IMR-90 (cell line): ENCODE measurements at regions not wholly inside any gene's neighbourhood (a gene's known extent, or its start where the extent isn't known, plus 50 kb on each side); places are given as distances from the start of the nearest gene placed in this dataset.

Source experiments
- ATAC-seq: fragments of 200-7000 bp; cut with Tn5 transposase; 2 replicates; pipeline ENCODE4 v1.9.1; 2020; ENCODE audit warnings: low read depth, mild to moderate bottlenecking, moderate library complexity
- BruUV-seq: library from RNA; stranded (reverse); fragments of 400-500 nt; replicated peaks from 2 replicates; lab custom pipeline; 2021; lab: Mats Ljungman, UMichigan
- CTCF ChIA-PET: fragments of 300-600 bp; formaldehyde crosslinking; extraction: SDS; loops from one replicate; lab custom pipeline; 2021; ENCODE audit warnings: antibody characterized with exemption; lab: Yijun Ruan, JAX
- POLR2A ChIA-PET: fragments of 300-600 bp; sonication (Branson Sonifier 250); formaldehyde crosslinking; loops from one replicate; lab custom pipeline; 2022; ENCODE audit warnings: antibody characterized with exemption; ENCODE audit not compliant: unreplicated experiment; lab: Charles Lee
- DNase-seq: peaks from one replicate; pipeline ENCODE4 v3.0.0; 2013
- H2AFZ ChIP-seq: replicated peaks from 2 replicates; pipeline ENCODE3; 2013; ENCODE audit warnings: low read length, mild to moderate bottlenecking; ENCODE audit not compliant: poor library complexity
- H2AK5ac ChIP-seq: 2 replicates; pipeline ENCODE4 v1.6.1; 2013; ENCODE audit warnings: low read depth, low read length, inconsistent platforms
- H2AK9ac ChIP-seq: replicated peaks from 2 replicates; pipeline ENCODE3; 2013; ENCODE audit warnings: mild to moderate bottlenecking, low read depth, low read length, moderate library complexity; ENCODE audit not compliant: poor library complexity
- H2BK120ac ChIP-seq: 2 replicates; pipeline ENCODE4 v1.6.1; 2013; ENCODE audit warnings: low read depth, low read length, inconsistent platforms
- H2BK15ac ChIP-seq: 3 replicates; pipeline ENCODE4 v1.6.1; 2013; ENCODE audit warnings: low read depth, low read length, inconsistent platforms
- H2BK20ac ChIP-seq: 2 replicates; pipeline ENCODE4 v1.6.1; 2013; ENCODE audit warnings: low read depth, mild to moderate bottlenecking, inconsistent platforms, low read length, moderate library complexity
- H2BK5ac ChIP-seq: 2 replicates; pipeline ENCODE4 v1.6.1; 2013; ENCODE audit warnings: mild to moderate bottlenecking, low read depth, low read length, inconsistent platforms; ENCODE audit not compliant: poor library complexity, severe bottlenecking
- H3K14ac ChIP-seq: replicated peaks from 2 replicates; pipeline ENCODE4 v1.6.1; 2013; ENCODE audit warnings: low read depth, low read length, inconsistent platforms
- H3K18ac ChIP-seq: 2 replicates; pipeline ENCODE4 v1.6.1; 2013; ENCODE audit warnings: low read depth, low read length, control low read depth
- H3K23ac ChIP-seq: 2 replicates; pipeline ENCODE4 v1.6.1; 2013; ENCODE audit warnings: low read depth, low read length, inconsistent platforms
- H3K27ac ChIP-seq: 2 replicates; pipeline ENCODE4 v1.5.1; 2013; ENCODE audit warnings: mild to moderate bottlenecking, control low read depth, low read length; ENCODE audit not compliant: insufficient read depth
- H3K27me3 ChIP-seq: 2 replicates; pipeline ENCODE4 v1.6.1; 2013; ENCODE audit warnings: low read length; ENCODE audit not compliant: control insufficient read depth, insufficient read depth
- H3K36me3 ChIP-seq: 2 replicates; pipeline ENCODE4 v1.6.1; 2013; ENCODE audit warnings: low read length, mixed read lengths; ENCODE audit not compliant: control insufficient read depth, insufficient read depth
- H3K4ac ChIP-seq: 2 replicates; pipeline ENCODE4 v1.6.1; 2013; ENCODE audit warnings: low read depth, low read length, inconsistent platforms
- H3K4me1 ChIP-seq: 2 replicates; pipeline ENCODE4 v1.6.1; 2013; ENCODE audit warnings: low read length, mixed read lengths; ENCODE audit not compliant: control insufficient read depth, insufficient read depth
- H3K4me2 ChIP-seq: 2 replicates; pipeline ENCODE4 v1.6.1; 2013; ENCODE audit warnings: low read depth, mild to moderate bottlenecking, control low read depth, low read length, moderate library complexity
- H3K4me3 ChIP-seq: 2 replicates; pipeline ENCODE4 v1.5.1; 2013; ENCODE audit warnings: low read depth, mild to moderate bottlenecking, control low read depth, low read length, moderate library complexity; ENCODE audit not compliant: insufficient read depth
- H3K56ac ChIP-seq: 2 replicates; pipeline ENCODE4 v1.6.1; 2013; ENCODE audit warnings: low read length, inconsistent platforms; ENCODE audit not compliant: insufficient read depth; ENCODE audit errors: extremely low read depth
- H3K79me1 ChIP-seq, 2 experiments: 2 replicates each; pipeline ENCODE4 v1.6.1; 2013; ENCODE audit warnings: low read length in 2 of 2, inconsistent platforms in 1 of 2, low read depth in 1 of 2
- H3K9ac ChIP-seq: 2 replicates; pipeline ENCODE4 v1.6.1; 2013; ENCODE audit warnings: low read depth, low read length, control low read depth
- H3K9me1 ChIP-seq: 2 replicates; pipeline ENCODE4 v1.6.1; 2013; ENCODE audit warnings: low read length, inconsistent platforms; ENCODE audit not compliant: insufficient read depth
- H3K9me3 ChIP-seq: 2 replicates; pipeline ENCODE4 v1.6.1; 2013; ENCODE audit warnings: low read length; ENCODE audit not compliant: control insufficient read depth, insufficient read depth
- H4K20me1 ChIP-seq: 2 replicates; pipeline ENCODE4 v1.6.1; 2013; ENCODE audit warnings: low read length, inconsistent platforms; ENCODE audit not compliant: insufficient read depth
- H4K5ac ChIP-seq: 2 replicates; pipeline ENCODE4 v1.6.1; 2013; ENCODE audit warnings: mild to moderate bottlenecking, low read depth, low read length, control low read depth
- H4K8ac ChIP-seq, 2 experiments: 2 replicates each; pipeline ENCODE4 v1.6.1; 2013; ENCODE audit warnings: low read depth in 2 of 2, low read length in 2 of 2, control low read depth in 1 of 2, inconsistent platforms in 1 of 2
- H4K91ac ChIP-seq: 2 replicates; pipeline ENCODE4 v1.6.1; 2013; ENCODE audit warnings: low read depth, low read length, inconsistent platforms; ENCODE audit not compliant: insufficient read depth
- BHLHE40 ChIP-seq: fragments of 150-350 bp; IDR thresholded peaks from 2 replicates; pipeline ENCODE4 v1.6.1; 2016; ENCODE audit warnings: mild to moderate bottlenecking, low read depth, low read length
- CEBPB ChIP-seq: IDR thresholded peaks from 2 replicates; pipeline ENCODE4 v1.6.1; 2012; ENCODE audit warnings: low read depth, low read length, improper control_type of control experiment
- CHD1 ChIP-seq: IDR thresholded peaks from 2 replicates; pipeline ENCODE4 v1.6.1; 2012; ENCODE audit warnings: low read depth, low read length, improper control_type of control experiment
- FOS ChIP-seq: fragments of 150-350 bp; IDR thresholded peaks from 2 replicates; pipeline ENCODE4 v1.6.1; 2016; ENCODE audit warnings: low read depth, low read length
- MAZ ChIP-seq: IDR thresholded peaks from 2 replicates; pipeline ENCODE4 v1.6.1; 2012; ENCODE audit warnings: low read depth, mild to moderate bottlenecking, low read length, improper control_type of control experiment, moderate library complexity, borderline replicate concordance
- MXI1 ChIP-seq: IDR thresholded peaks from 2 replicates; pipeline ENCODE4 v1.6.1; 2012; ENCODE audit warnings: low read depth, mild to moderate bottlenecking, low read length, moderate library complexity, borderline replicate concordance
- NFE2L2 ChIP-seq: fragments of 150-350 bp; IDR thresholded peaks from 2 replicates; pipeline ENCODE4 v1.6.1; 2016; ENCODE audit warnings: low read depth, mild to moderate bottlenecking, low read length
- RCOR1 ChIP-seq: IDR thresholded peaks from 2 replicates; pipeline ENCODE4 v1.6.1; 2012; ENCODE audit warnings: mild to moderate bottlenecking, low read length, improper control_type of control experiment; ENCODE audit not compliant: insufficient replicate concordance
- RFX5 ChIP-seq: IDR thresholded peaks from 2 replicates; pipeline ENCODE4 v1.8.0; 2012; ENCODE audit warnings: low read depth, mild to moderate bottlenecking, low read length, moderate library complexity
- SMC3 ChIP-seq: fragments of 150-350 bp; IDR thresholded peaks from 2 replicates; pipeline ENCODE4 v1.6.1; 2016; ENCODE audit warnings: low read depth, mild to moderate bottlenecking, antibody characterized with exemption, low read length, moderate library complexity
- USF2 ChIP-seq: fragments of 150-350 bp; IDR thresholded peaks from 2 replicates; pipeline ENCODE4 v1.6.1; 2017; ENCODE audit warnings: mild to moderate bottlenecking, antibody characterized with exemption, low read length, low read depth
- WGBS, 2 experiments: methylation state at CpG; one replicate each; pipeline versions ENCODE4 v1.1.5 to v1.1.7; 2013; ENCODE audit warnings: missing lambda C conversion rate in 2 of 2; ENCODE audit not compliant: insufficient read length in 1 of 2; ENCODE audit errors: extremely low coverage in 2 of 2; 5-methylcytosine and 5-hydroxymethylcytosine counted together
- dilution Hi-C: fragments of 300-500 bp; cut with HindIII; formaldehyde crosslinking; loops from one replicate; pipeline ENCODE4 v1.14.3; 2018; ENCODE audit warnings: low sequenced_read_pairs; ENCODE audit not compliant: unreplicated experiment
- in situ Hi-C: fragments of 300-500 bp; cut with MboI; formaldehyde crosslinking; loops from 3 replicates; pipeline ENCODE4 v1.14.3; 2019; ENCODE audit warnings: low sequenced_read_pairs, inconsistent platforms, mixed read lengths
- intact Hi-C: fragments of 100-400 bp; cut with micrococcal nuclease; formaldehyde crosslinking; loops from 2 replicates; pipeline ENCODE4 v1.10.0; 2022
- TF ChIP-seq, protein P1 (sequence below): conservative IDR thresholded peaks from 2 replicates; pipeline ENCODE4 v1.5.1; 2012; ENCODE audit warnings: mild to moderate bottlenecking, low read depth, low read length, improper control_type of control experiment
- TF ChIP-seq, protein P2 (sequence below): fragments of 150-350 bp; IDR thresholded peaks from 2 replicates; pipeline ENCODE4 v1.6.1; 2016; ENCODE audit warnings: low read depth, mild to moderate bottlenecking, low read length, moderate library complexity, borderline replicate concordance

GRCh38 chr5:109524555-109524954 lies 114.8 kb upstream of the PJA2 start:
- no peak overlapping the region for H2BK20ac ChIP-seq
- no peaks in the 10 kb centered on the region for H3K27me3 ChIP-seq
- H4K91ac ChIP-seq = no peak overlapping the region
- H3K4me1 ChIP-seq = no peaks in the 10 kb centered on the region
- dilution Hi-C loops = no loop called here
- no peak overlapping the region for H3K56ac ChIP-seq
- H3K9me1 ChIP-seq = no peaks in the 10 kb centered on the region
- TF ChIP-seq NFE2L2 (no peak), CEBPB (no peak), MXI1 (no peak), USF2 (no peak), RFX5 (no peak), BHLHE40 (no peak), RCOR1 (no peak), FOS (no peak), SMC3 (no peak), CHD1 (no peak), MAZ (no peak)
- TF ChIP-seq, protein P1, sequence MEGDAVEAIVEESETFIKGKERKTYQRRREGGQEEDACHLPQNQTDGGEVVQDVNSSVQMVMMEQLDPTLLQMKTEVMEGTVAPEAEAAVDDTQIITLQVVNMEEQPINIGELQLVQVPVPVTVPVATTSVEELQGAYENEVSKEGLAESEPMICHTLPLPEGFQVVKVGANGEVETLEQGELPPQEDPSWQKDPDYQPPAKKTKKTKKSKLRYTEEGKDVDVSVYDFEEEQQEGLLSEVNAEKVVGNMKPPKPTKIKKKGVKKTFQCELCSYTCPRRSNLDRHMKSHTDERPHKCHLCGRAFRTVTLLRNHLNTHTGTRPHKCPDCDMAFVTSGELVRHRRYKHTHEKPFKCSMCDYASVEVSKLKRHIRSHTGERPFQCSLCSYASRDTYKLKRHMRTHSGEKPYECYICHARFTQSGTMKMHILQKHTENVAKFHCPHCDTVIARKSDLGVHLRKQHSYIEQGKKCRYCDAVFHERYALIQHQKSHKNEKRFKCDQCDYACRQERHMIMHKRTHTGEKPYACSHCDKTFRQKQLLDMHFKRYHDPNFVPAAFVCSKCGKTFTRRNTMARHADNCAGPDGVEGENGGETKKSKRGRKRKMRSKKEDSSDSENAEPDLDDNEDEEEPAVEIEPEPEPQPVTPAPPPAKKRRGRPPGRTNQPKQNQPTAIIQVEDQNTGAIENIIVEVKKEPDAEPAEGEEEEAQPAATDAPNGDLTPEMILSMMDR = no peak
- TF ChIP-seq, protein P2, sequence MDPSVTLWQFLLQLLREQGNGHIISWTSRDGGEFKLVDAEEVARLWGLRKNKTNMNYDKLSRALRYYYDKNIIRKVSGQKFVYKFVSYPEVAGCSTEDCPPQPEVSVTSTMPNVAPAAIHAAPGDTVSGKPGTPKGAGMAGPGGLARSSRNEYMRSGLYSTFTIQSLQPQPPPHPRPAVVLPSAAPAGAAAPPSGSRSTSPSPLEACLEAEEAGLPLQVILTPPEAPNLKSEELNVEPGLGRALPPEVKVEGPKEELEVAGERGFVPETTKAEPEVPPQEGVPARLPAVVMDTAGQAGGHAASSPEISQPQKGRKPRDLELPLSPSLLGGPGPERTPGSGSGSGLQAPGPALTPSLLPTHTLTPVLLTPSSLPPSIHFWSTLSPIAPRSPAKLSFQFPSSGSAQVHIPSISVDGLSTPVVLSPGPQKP = no peak
- H3K23ac ChIP-seq = no peak overlapping the region
- DNase-seq = no peak
- H2BK15ac ChIP-seq = no peak overlapping the region
- H2AK9ac ChIP-seq = no peak overlapping the region
- intact Hi-C loops = no loop called here
- ATAC-seq = no peak
- H3K9me3 ChIP-seq = no peaks in the 10 kb centered on the region
- in situ Hi-C loops = no loop called here
- H3K4ac ChIP-seq = no peak overlapping the region
- H3K4me3 ChIP-seq = no peak overlapping the region
- no peaks in the 10 kb centered on the region for H3K79me1 ChIP-seq
- POLR2A ChIA-PET = no interaction called here
- no peak overlapping the region for H3K14ac ChIP-seq
- CTCF ChIA-PET = no interaction called here
- no peak overlapping the region for H3K27ac ChIP-seq
- H3K18ac ChIP-seq = no peak overlapping the region
- H4K20me1 ChIP-seq = no peaks in the 10 kb centered on the region
- no TSS peak for BruUV-seq
- H4K8ac ChIP-seq = no peak overlapping the region
- H2BK5ac ChIP-seq = no peak overlapping the region
- H3K4me2 ChIP-seq = no peak overlapping the region
- H4K5ac ChIP-seq = no peak overlapping the region
- no peak overlapping the region for H3K9ac ChIP-seq
- H2AFZ ChIP-seq = no peak overlapping the region
- H2BK120ac ChIP-seq = no peak overlapping the region
- H3K36me3 ChIP-seq = no peaks in the 10 kb centered on the region
- no CpG with 5 or more reads among the region's 2 CpGs for WGBS, 2 experiments
- no peak overlapping the region for H2AK5ac ChIP-seq
